WTC11 (cell line): ENCODE measurements at regions not wholly inside any gene's neighbourhood (a gene's known extent, or its start where the extent isn't known, plus 50 kb on each side); places are given as distances from the start of the nearest gene placed in this dataset.

Experiments used
- ATAC-seq: fragments of 200-7000 bp; cut with Tn5 transposase; 2 replicates; pipeline ENCODE4 v1.10.0; 2021; ENCODE audit warnings: mild to moderate bottlenecking, moderate library complexity
- CTCF ChIA-PET: fragments of 300-600 bp; sonication (Branson Sonifier 250); formaldehyde crosslinking; loops from one replicate; lab custom pipeline; 2021; ENCODE audit warnings: antibody characterized with exemption; lab: Charles Lee
- POLR2A ChIA-PET: fragments of 350-600 bp; sonication (Branson Sonifier 250); formaldehyde crosslinking; loops from one replicate; lab custom pipeline; 2021; ENCODE audit warnings: antibody characterized with exemption; lab: Charles Lee
- DNase-seq: peaks from one replicate; pipeline ENCODE4 v3.0.0; 2021; ENCODE audit warnings: low spot score
- H3K27ac Mint-ChIP-seq: 2 replicates; pipeline ENCODE4 v1.8.0; 2021; ENCODE audit warnings: mixed read lengths
- H3K27me3 Mint-ChIP-seq: 2 replicates; pipeline ENCODE4 v1.8.0; 2021; ENCODE audit warnings: low read depth, mild to moderate bottlenecking, moderate library complexity, mixed read lengths
- H3K36me3 Mint-ChIP-seq: 2 replicates; pipeline ENCODE4 v1.8.0; 2021; ENCODE audit warnings: mixed read lengths
- H3K4me1 Mint-ChIP-seq: 2 replicates; pipeline ENCODE4 v1.8.0; 2022; ENCODE audit warnings: mixed read lengths
- H3K4me3 Mint-ChIP-seq: 2 replicates; pipeline ENCODE4 v1.8.0; 2021; ENCODE audit warnings: mild to moderate bottlenecking, moderate library complexity, mixed read lengths
- H3K9me3 Mint-ChIP-seq: 2 replicates; pipeline ENCODE4 v1.8.0; 2021; ENCODE audit warnings: mixed read lengths
- ARID4B ChIP-seq: sonication (generic); formaldehyde crosslinking; IDR thresholded peaks from 2 replicates; pipeline ENCODE4 v1.8.0; 2023; ENCODE audit warnings: missing genetic modification reagents, mild to moderate bottlenecking, borderline replicate concordance
- ATF2 ChIP-seq: sonication (generic); formaldehyde crosslinking; IDR thresholded peaks from 2 replicates; pipeline ENCODE4 v1.8.1; 2022; ENCODE audit warnings: low read depth, missing genetic modification reagents, borderline replicate concordance
- E2F1 ChIP-seq: sonication (generic); formaldehyde crosslinking; IDR thresholded peaks from 2 replicates; pipeline ENCODE4 v1.8.0; 2022; ENCODE audit warnings: mild to moderate bottlenecking, missing genetic modification reagents
- ELF4 ChIP-seq: sonication (generic); formaldehyde crosslinking; IDR thresholded peaks from 2 replicates; pipeline ENCODE4 v1.8.1; 2022; ENCODE audit warnings: low read depth, mild to moderate bottlenecking, moderate library complexity, missing genetic modification reagents
- ETV6 ChIP-seq: sonication (generic); formaldehyde crosslinking; IDR thresholded peaks from 2 replicates; pipeline ENCODE4 v1.8.1; 2022; ENCODE audit warnings: mild to moderate bottlenecking, missing genetic modification reagents
- FOXP1 ChIP-seq: sonication (generic); formaldehyde crosslinking; IDR thresholded peaks from 2 replicates; pipeline ENCODE4 v1.8.0; 2022; ENCODE audit warnings: missing genetic modification reagents, mild to moderate bottlenecking, moderate library complexity, borderline replicate concordance
- PRDM15 ChIP-seq: sonication (generic); formaldehyde crosslinking; IDR thresholded peaks from 2 replicates; pipeline ENCODE4 v1.8.0; 2022; ENCODE audit warnings: missing genetic modification reagents
- SOX15 ChIP-seq: fragments of 250-450 bp; sonication (Bioruptor Pico); IDR thresholded peaks from 2 replicates; pipeline ENCODE4 v1.9.0; 2021; ENCODE audit warnings: mild to moderate bottlenecking
- STAT6 ChIP-seq: sonication (generic); formaldehyde crosslinking; conservative IDR thresholded peaks from 2 replicates; pipeline ENCODE4 v1.8.1; 2023; ENCODE audit warnings: mild to moderate bottlenecking, low read depth, missing genetic modification reagents, moderate library complexity
- ZBTB21 ChIP-seq: sonication (generic); formaldehyde crosslinking; IDR thresholded peaks from 2 replicates; pipeline ENCODE4 v1.8.1; 2023; ENCODE audit warnings: mild to moderate bottlenecking, missing genetic modification reagents, borderline replicate concordance
- ZNF121 ChIP-seq: sonication (generic); formaldehyde crosslinking; IDR thresholded peaks from 2 replicates; pipeline ENCODE4 v1.8.0; 2023; ENCODE audit warnings: missing genetic modification reagents
- ZNF425 ChIP-seq: fragments of 250-450 bp; sonication (Bioruptor Pico); conservative IDR thresholded peaks from 2 replicates; pipeline ENCODE4 v1.9.0; 2021; ENCODE audit warnings: mild to moderate bottlenecking
- ZNF532 ChIP-seq: fragments of 250-450 bp; sonication (Bioruptor Pico); IDR thresholded peaks from 2 replicates; pipeline ENCODE4 v1.9.0; 2021; ENCODE audit warnings: mild to moderate bottlenecking, borderline replicate concordance

- DNase-seq (no peak), ATAC-seq (no peak)
- TF ChIP-seq ATF2: no peak
- no peak for TF ChIP-seq E2F1
- Mint-ChIP-seq H3K27me3 (no peaks in the 10 kb centered on the region), H3K36me3 (peaks cover 5% of the 10 kb centered on the region; the same call in 1 of the 2 replicates), H3K9me3 (peaks cover 4% of the 10 kb centered on the region; the same call in 1 of the 2 replicates), H3K4me3 (no peak overlapping the region), H3K27ac (peak overlapping the region; percentile 74), H3K4me1 (peaks cover 38% of the 10 kb centered on the region)
- CTCF ChIA-PET: no interaction called here
- POLR2A ChIA-PET: no interaction called here
These were observed 325.1 kb downstream of the SOX4 start for GRCh38 chr6:21918666-21919065.

- ChIA-PET POLR2A (no interaction called here), CTCF (interaction anchor here (1.3 kb wide), 1 partner anchor 10 kb away, joined by 3 read pairs; no protein-coding TSS in a partner anchor)
- H3K4me1 Mint-ChIP-seq: peaks cover 40% of the 10 kb centered on the region
- H3K9me3 Mint-ChIP-seq: peaks cover 8% of the 10 kb centered on the region; the same call in 1 of the 2 replicates
- DNase-seq (no peak), ATAC-seq (peak; percentile 87)
- H3K27ac Mint-ChIP-seq: peak overlapping the region; percentile 91
- H3K36me3 Mint-ChIP-seq: peaks cover 7% of the 10 kb centered on the region; the same call in 1 of the 2 replicates
- no peak overlapping the region for H3K4me3 Mint-ChIP-seq
- TF ChIP-seq ZNF532 (CRISPR knock-in tag) (no peak), SOX15 (CRISPR knock-in tag) (no peak), ETV6 (CRISPR knock-in tag) (no peak), ARID4B (CRISPR knock-in tag) (no peak), ZBTB21 (CRISPR knock-in tag) (no peak), ZNF425 (CRISPR knock-in tag) (no peak), ZNF121 (CRISPR knock-in tag) (no peak), STAT6 (CRISPR knock-in tag) (no peak), ELF4 (no peak), FOXP1 (CRISPR knock-in tag) (no peak), PRDM15 (CRISPR knock-in tag) (no peak)
- TF ChIP-seq, all 79 proteins: peak for 0
- no peaks in the 10 kb centered on the region for H3K27me3 Mint-ChIP-seq
These were observed 328.5 kb downstream of the SOX4 start for GRCh38 chr6:21922086-21922485.
